HL-60 (cell line): ENCODE measurements at regions not wholly inside any gene's neighbourhood (a gene's known extent, or its start where the extent isn't known, plus 50 kb on each side); places are given as distances from the start of the nearest gene placed in this dataset.

Experiments
- SPI1 ChIP-seq: IDR thresholded peaks from 2 replicates; pipeline ENCODE4 v1.6.1; 2012; ENCODE audit warnings: low read depth, mild to moderate bottlenecking, borderline replicate concordance
- TF ChIP-seq, protein P1 (sequence below): IDR thresholded peaks from one replicate; pipeline ENCODE4 v1.5.1; 2011; ENCODE audit warnings: low read length, control low read depth, inconsistent platforms; ENCODE audit not compliant: insufficient read depth

DNA sequence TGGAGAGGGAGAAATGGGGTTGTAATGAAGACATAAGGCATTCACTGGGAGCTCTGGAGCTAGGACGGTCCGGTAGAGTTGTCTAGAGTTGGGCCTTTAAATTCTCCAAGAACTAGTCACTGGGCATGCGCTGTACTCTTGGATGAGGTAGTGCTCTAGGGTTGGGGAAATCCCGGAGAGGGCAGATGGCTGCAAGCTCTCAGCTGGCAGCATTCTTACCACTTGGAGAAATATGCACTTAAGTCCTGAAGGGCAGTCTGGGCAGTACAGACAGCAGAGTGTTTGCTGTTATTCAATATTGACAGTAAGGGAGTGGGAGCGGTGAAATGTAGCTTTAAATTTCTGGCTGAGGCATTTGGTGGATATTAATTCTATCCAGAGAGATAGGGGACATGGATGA is 214.6 kb downstream of the RDH14 start:
- TF ChIP-seq, protein P1, sequence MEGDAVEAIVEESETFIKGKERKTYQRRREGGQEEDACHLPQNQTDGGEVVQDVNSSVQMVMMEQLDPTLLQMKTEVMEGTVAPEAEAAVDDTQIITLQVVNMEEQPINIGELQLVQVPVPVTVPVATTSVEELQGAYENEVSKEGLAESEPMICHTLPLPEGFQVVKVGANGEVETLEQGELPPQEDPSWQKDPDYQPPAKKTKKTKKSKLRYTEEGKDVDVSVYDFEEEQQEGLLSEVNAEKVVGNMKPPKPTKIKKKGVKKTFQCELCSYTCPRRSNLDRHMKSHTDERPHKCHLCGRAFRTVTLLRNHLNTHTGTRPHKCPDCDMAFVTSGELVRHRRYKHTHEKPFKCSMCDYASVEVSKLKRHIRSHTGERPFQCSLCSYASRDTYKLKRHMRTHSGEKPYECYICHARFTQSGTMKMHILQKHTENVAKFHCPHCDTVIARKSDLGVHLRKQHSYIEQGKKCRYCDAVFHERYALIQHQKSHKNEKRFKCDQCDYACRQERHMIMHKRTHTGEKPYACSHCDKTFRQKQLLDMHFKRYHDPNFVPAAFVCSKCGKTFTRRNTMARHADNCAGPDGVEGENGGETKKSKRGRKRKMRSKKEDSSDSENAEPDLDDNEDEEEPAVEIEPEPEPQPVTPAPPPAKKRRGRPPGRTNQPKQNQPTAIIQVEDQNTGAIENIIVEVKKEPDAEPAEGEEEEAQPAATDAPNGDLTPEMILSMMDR: no peak
- TF ChIP-seq SPI1: no peak
